C1 segment of cervical spinal cord (tissue), 14 donors: ENCODE measurements at regions not wholly inside any gene's neighbourhood (a gene's known extent, or its start where the extent isn't known, plus 50 kb on each side); places are given as distances from the start of the nearest gene placed in this dataset.

Source experiments
- DNase-seq, 14 donors: peaks; one replicate each; lab custom pipeline; 2025; lab: John Stamatoyannopoulos, UW

GRCh38 chr11:104594228-104594958, 303.9 kb downstream of the CASP12 start:
- no peak for DNase-seq

GRCh38 chr11:104588970-104589369, 309.3 kb downstream of the CASP12 start:
- DNase-seq: no peak

- no peak for DNase-seq
Observed at GRCh38 chr11:104588446-104588845, 309.8 kb downstream of the CASP12 start.

GRCh38 chr11:104584823-104585222, 313.4 kb downstream of the CASP12 start:
- no peak for DNase-seq

GRCh38 chr11:104583857-104584256, 314.4 kb downstream of the CASP12 start:
- no peak for DNase-seq

GRCh38 chr11:104582431-104582830, 315.8 kb downstream of the CASP12 start:
- DNase-seq: no peak

GRCh38 chr11:104581246-104581980, 316.8 kb downstream of the CASP12 start:
- no peak for DNase-seq

- DNase-seq: no peak
Observed at GRCh38 chr11:104573441-104573990, 324.7 kb downstream of the CASP12 start.

- no peak for DNase-seq
Observed at GRCh38 chr11:104572279-104572678, 326.0 kb downstream of the CASP12 start.

GRCh38 chr11:104570078-104570701, 328.1 kb downstream of the CASP12 start:
- no peak for DNase-seq

- no peak for DNase-seq
Observed at GRCh38 chr11:104565583-104565961, 332.7 kb downstream of the CASP12 start.

GRCh38 chr11:104564921-104565582, 333.2 kb downstream of the CASP12 start:
- no peak for DNase-seq

GRCh38 chr11:104556606-104557301, 341.5 kb downstream of the CASP12 start:
- peak in 1 of 14 donors; percentile 2 for DNase-seq

GRCh38 chr11:104549019-104549418, 349.2 kb downstream of the CASP12 start:
- DNase-seq: no peak

- DNase-seq: no peak
Observed at GRCh38 chr11:104547996-104548661, 350.1 kb downstream of the CASP12 start.

GRCh38 chr11:104546501-104546900, 351.8 kb downstream of the CASP12 start:
- no peak for DNase-seq

GRCh38 chr11:104541701-104542100, 356.6 kb downstream of the CASP12 start:
- DNase-seq: no peak

- no peak for DNase-seq
Observed at GRCh38 chr11:104538313-104538712, 359.9 kb downstream of the CASP12 start.

- no peak for DNase-seq
Observed at GRCh38 chr11:104534278-104534677, 364.0 kb downstream of the CASP12 start.

- DNase-seq: no peak
Observed at GRCh38 chr11:104531894-104532293, 366.4 kb downstream of the CASP12 start.

GRCh38 chr11:104531075-104531474, 367.1 kb upstream of the PDGFD start:
- no peak for DNase-seq
